Ascending aorta (tissue), 2 donors: ENCODE measurements at regions not wholly inside any gene's neighbourhood (a gene's known extent, or its start where the extent isn't known, plus 50 kb on each side); places are given as distances from the start of the nearest gene placed in this dataset.
"Not testable (repeated sequence)": the region's sequence is repeated elsewhere in the genome, so short reads cannot be mapped to it uniquely, and the experiment has no call there.

ENCODE experiments used
- DNase-seq, 2 donors: peaks; one replicate each; pipeline ENCODE4 v3.0.0-alpha.2; 2019; ENCODE audit warnings: low spot score in 2 of 2
- H3K27ac ChIP-seq, 2 donors: fragments of 200-600 bp; sonication (generic); one replicate each; pipeline ENCODE4 v1.5.1; 2016 to 2017; ENCODE audit warnings: mild to moderate bottlenecking in 1 of 2
- H3K27me3 ChIP-seq: fragments of 200-600 bp; sonication (generic); one replicate; pipeline ENCODE4 v1.5.1; 2017
- H3K36me3 ChIP-seq, 2 donors: fragments of 200-600 bp; sonication (generic); one replicate each; pipeline ENCODE4 v1.5.1; 2016
- H3K4me1 ChIP-seq, 2 donors: fragments of 200-600 bp; sonication (generic); one replicate each; pipeline ENCODE4 v1.5.1; 2016 to 2017; ENCODE audit warnings: mild to moderate bottlenecking in 1 of 2
- H3K4me3 ChIP-seq, 2 donors: fragments of 200-600 bp; sonication (generic); one replicate each; pipeline ENCODE4 v1.5.1; 2016 to 2017; ENCODE audit warnings: mild to moderate bottlenecking in 1 of 2
- H3K9me3 ChIP-seq, 2 donors: fragments of 200-600 bp; sonication (generic); one replicate each; pipeline ENCODE4 v1.5.1; 2016
- CTCF ChIP-seq, 3 experiments: fragments of 200-600 bp in 2 of 3; fragments of 450-650 bp in 1 of 3; sonication (generic) in 2 of 3; IDR thresholded peaks; one replicate each; pipeline ENCODE4 v1.5.1; 2016 to 2019; ENCODE audit warnings: antibody characterized with exemption in 3 of 3, mild to moderate bottlenecking in 1 of 3, moderate library complexity in 1 of 3
- intact Hi-C: fragments of 100-400 bp; cut with DNase I; formaldehyde crosslinking; loops from one replicate; pipeline ENCODE4 v1.15.1; 2023

DNA sequence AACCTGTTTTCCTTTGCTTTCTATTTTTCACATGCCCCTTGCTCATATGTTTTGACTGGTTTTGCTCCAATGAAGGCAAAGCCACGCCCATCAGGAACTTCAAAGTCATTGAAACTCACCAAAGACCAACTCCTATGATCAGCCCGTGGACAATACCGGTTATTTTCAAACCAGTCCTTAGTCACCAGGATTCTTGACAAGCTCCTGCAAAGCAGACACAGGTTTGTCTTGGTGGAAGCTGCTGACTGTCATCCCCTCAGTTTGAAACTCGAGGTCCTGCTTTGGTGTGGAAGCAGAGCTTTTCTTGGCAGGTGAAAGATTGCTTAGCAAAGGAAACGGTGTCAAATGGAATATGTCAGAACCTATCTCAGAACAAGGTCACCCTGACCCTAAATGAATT lies 384.7 kb upstream of the CXADR start:
- no peak overlapping the region for H3K27ac ChIP-seq
- no peaks in the 10 kb centered on the region for H3K9me3 ChIP-seq
- no peaks in the 10 kb centered on the region for H3K36me3 ChIP-seq
- no peak for DNase-seq
- TF ChIP-seq CTCF (IDR thresholded peaks at IDR 0.05): no peak
- H3K27me3 ChIP-seq: no peaks in the 10 kb centered on the region
- no peak overlapping the region for H3K4me3 ChIP-seq
- peaks cover 0 to 4% of the 10 kb centered on the region in 2 donors for H3K4me1 ChIP-seq
- intact Hi-C loops: no loop called here

- H3K4me3 ChIP-seq: peak overlapping the region; percentile 30 to 44
- H3K4me1 ChIP-seq, H3K9me3 ChIP-seq, intact Hi-C loops, H3K27me3 ChIP-seq, H3K27ac ChIP-seq, H3K36me3 ChIP-seq, DNase-seq: not testable (repeated sequence)
These were observed 373.7 kb upstream of the CXADR start for GRCh38 chr21:17139159-17139558.

DNA sequence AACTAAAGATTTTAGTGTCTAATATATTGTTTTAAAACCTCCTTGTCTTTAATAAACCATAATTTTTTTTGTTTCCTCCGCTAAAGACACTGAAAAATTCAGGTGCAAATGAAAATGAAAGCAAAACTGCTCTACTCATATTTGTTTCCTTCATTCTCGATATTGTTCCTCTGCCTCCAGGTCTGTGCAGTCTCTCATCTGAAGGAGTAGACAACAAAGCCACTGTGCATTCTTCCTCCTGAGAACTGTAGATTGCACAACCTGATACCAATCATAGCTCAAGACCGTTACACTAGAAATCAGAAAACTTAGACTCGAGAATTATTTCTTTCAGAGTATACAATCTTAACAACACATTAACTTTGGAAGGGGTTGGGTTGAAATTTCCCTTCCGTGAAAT lies 373.1 kb upstream of the CXADR start:
- intact Hi-C loops: no loop called here
- TF ChIP-seq CTCF (IDR thresholded peaks at IDR 0.05): no peak
- H3K9me3 ChIP-seq: no peaks in the 10 kb centered on the region
- H3K4me3 ChIP-seq: peak overlapping the region; percentile 30 to 44
- no peak overlapping the region for H3K27ac ChIP-seq
- H3K27me3 ChIP-seq: no peaks in the 10 kb centered on the region
- no peaks in the 10 kb centered on the region for H3K36me3 ChIP-seq
- H3K4me1 ChIP-seq: no peaks in the 10 kb centered on the region
- DNase-seq: no peak

GRCh38 chr21:17146426-17146825 lies 366.4 kb upstream of the CXADR start:
- H3K27ac ChIP-seq: no peak overlapping the region
- H3K4me1 ChIP-seq: no peaks in the 10 kb centered on the region
- no peaks in the 10 kb centered on the region for H3K36me3 ChIP-seq
- no peaks in the 10 kb centered on the region for H3K27me3 ChIP-seq
- H3K4me3 ChIP-seq: no peak overlapping the region
- DNase-seq: no peak
- intact Hi-C loops: no loop called here
- H3K9me3 ChIP-seq: peaks cover 0 to 5% of the 10 kb centered on the region in 2 donors
- no peak for TF ChIP-seq CTCF (IDR thresholded peaks at IDR 0.05)

DNA sequence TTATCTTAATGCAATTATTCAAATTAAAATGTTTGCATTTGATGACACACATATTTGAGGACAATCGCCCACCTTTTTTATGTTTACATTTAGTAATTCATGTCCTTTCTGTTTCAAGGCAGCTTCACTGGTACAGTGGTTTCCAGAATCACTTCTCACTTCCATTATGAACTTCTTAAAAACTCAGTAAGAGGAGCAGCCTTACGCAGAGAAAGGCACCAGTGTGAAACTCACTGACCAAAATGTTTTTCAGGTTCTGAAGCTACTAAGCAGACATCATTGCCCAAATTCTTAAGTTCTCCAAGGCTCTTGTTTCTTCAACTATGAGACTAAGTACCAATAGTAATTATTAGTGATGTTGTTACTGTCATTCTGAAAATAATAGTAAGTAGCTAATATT lies 353.1 kb upstream of the CXADR start:
- no peak overlapping the region for H3K27ac ChIP-seq

DNA sequence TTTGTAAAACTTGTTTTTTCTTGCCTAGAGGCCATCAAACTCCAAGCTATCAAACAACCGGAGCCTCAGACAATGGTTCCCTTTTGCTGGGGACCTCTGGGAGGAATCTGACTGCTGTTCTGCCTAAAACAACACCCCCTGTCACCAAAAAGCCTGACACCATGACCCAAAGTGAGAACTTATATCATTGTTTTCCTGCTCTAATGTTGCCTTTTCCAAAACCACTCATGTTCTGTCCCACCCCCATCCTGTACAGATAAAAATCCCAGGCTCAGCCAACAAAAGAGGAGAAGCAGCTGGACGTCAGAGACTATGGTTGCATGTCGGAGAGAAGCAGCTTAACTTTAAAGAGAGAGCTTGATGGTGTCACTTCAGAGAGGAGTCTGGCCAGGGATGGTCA lies 327.2 kb upstream of the CXADR start:
- intact Hi-C loops: no loop called here
- Histone ChIP-seq H3K27ac (no peak overlapping the region), H3K4me1 (no peaks in the 10 kb centered on the region), H3K4me3 (no peak overlapping the region), H3K36me3 (no peaks in the 10 kb centered on the region), H3K27me3 (no peaks in the 10 kb centered on the region), H3K9me3 (no peaks in the 10 kb centered on the region)
- TF ChIP-seq CTCF (IDR thresholded peaks at IDR 0.05): no peak
- no peak for DNase-seq

More for the DNA sequence above, 353.1 kb upstream of the CXADR start:
- Histone ChIP-seq H3K9me3 (no peaks in the 10 kb centered on the region), H3K4me1 (peaks cover 0 to 4% of the 10 kb centered on the region in 2 donors), H3K27me3 (no peaks in the 10 kb centered on the region), H3K4me3 (no peak overlapping the region), H3K36me3 (no peaks in the 10 kb centered on the region)
- no peak for TF ChIP-seq CTCF (IDR thresholded peaks at IDR 0.05)
- intact Hi-C loops: no loop called here
- no peak for DNase-seq
